ENCODE measurements at regions not wholly inside any gene's neighbourhood (a gene's known extent, or its start where the extent isn't known, plus 50 kb on each side); places are given as distances from the start of the nearest gene placed in this dataset.
"Not testable (repeated sequence)": the region's sequence is repeated elsewhere in the genome, so short reads cannot be mapped to it uniquely, and the experiment has no call there.

DNA sequence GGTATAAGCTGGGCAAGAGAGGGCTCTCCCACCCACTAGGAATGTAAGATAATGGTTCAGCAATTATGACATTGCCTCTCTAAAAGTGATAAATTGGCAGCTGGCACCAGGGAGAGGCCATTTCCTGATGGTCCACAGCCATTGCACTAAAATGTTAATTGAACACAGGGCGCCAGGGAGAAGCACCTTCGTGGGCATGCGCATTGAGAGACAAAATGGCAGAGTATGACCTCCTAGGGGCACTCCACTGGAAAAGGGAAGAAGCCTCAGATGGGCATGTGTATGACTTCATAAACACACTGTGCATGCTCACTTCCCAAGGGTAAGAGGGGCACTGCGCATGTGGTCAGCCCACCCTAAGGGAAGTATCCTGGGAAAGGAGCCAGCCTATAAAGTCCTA lies 419.2 kb downstream of the AGTPBP1 start:
- no peak for DNase-seq

DNA sequence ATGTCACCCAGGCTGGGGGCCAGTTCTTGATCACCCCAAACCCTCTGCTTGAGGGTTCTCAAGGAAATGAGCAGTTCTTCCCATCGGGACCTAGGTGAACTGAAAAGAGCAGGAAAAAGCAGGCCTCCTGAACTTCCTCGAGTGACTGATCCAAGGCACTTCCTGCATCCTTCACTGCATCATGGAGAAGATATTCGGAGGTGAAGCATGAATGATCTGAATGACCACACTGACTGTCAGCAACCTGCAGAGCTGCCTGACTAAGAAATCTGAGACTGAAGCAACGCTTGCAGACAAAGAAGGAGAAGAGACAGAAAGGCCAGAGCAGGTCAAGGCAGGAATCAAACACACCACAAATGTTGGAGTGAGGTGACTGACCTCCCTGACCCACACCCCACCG lies 420.2 kb downstream of the AGTPBP1 start:
- DNase-seq, result no peak

DNA sequence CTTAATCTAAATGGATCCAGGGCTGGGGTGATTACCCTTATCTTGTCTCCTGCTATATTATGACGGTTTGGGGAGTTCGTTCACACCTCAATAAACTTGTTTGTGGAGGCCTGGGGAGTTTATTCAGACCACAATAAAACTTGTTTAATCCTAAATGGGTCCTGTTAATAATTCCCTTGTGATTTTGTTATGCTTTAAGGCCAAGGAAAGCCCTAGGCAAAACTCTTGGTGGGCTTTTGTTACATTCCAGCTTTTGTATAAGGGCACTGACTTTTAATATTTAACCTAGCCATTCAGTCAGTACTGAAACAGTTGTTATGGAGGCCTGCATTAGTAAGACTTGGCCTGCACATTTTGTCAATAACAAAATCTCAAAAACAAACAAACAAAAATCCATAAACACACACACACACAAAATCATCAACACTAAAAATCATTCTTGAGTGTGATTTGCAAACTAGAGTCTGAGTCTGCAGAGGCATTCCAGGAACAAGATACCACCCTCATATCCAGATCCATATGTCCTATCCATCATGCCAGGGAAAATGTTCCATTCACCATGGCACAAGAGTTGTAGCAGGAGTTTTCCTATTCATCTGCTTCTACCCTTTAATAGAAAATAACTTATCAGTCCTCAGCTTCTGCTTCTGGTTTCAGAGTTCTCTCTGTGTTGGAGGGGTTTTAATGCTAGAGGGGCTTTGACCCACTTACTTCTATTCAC lies 421.7 kb downstream of the AGTPBP1 start:
- no peak for DNase-seq

DNA sequence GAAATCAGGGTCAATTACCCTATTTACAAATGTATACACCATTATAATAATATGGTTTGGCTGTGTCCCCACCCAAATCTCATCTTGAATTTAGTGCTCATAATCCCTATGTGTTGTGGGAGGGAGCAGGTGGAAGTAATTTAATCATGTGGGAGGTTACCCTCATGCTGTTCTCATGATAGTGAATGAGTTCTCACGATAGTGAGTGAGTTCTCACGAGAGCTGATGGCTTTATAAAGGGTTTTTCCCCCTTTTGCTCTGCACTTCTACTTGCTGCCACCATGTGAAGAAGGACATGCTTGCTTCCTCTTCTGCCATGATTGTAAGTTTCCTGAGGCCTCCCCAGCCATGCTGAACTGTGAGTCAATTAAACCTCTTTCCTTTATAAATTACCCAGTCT lies 426.2 kb downstream of the AGTPBP1 start:
- not testable (repeated sequence) for DNase-seq

DNA sequence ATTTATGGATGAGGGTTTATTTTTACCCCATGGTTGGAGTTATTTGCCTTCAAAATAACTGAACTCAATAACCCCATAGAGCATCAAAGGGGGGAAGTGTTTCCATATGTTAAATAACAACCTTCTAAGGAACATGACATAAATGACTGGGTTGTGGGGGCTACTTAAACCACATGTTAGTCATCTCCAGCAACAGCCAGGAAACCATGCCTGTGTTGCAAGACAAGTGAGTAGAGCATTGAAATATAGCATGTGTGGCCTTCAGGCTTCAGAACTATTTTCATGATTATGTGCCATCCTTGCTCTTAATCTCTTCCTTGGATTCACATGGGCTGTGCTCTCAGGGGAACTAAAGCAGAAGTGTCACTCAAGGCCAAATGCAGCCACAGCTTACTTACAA lies 431.2 kb downstream of the AGTPBP1 start:
- DNase-seq, result no peak

DNA sequence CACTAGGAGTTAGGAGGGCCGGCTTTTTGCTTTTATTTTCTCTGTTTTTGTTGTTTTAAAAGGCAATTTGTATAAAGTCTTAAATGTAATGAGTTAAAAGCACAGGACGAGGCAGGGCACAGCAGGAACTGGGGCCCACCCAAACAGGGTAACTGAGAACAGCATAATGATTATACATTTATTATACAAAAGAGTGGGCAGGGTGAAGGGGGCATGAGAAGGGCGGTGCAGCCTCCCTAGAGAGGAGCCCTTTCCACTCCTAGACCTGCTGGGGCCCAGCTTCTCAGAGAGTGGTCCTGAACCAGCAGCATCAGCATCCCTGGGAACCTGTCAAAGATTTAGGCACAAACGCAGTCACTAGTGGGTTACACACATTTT lies 438.0 kb downstream of the AGTPBP1 start:
- DNase-seq, result no peak

DNA sequence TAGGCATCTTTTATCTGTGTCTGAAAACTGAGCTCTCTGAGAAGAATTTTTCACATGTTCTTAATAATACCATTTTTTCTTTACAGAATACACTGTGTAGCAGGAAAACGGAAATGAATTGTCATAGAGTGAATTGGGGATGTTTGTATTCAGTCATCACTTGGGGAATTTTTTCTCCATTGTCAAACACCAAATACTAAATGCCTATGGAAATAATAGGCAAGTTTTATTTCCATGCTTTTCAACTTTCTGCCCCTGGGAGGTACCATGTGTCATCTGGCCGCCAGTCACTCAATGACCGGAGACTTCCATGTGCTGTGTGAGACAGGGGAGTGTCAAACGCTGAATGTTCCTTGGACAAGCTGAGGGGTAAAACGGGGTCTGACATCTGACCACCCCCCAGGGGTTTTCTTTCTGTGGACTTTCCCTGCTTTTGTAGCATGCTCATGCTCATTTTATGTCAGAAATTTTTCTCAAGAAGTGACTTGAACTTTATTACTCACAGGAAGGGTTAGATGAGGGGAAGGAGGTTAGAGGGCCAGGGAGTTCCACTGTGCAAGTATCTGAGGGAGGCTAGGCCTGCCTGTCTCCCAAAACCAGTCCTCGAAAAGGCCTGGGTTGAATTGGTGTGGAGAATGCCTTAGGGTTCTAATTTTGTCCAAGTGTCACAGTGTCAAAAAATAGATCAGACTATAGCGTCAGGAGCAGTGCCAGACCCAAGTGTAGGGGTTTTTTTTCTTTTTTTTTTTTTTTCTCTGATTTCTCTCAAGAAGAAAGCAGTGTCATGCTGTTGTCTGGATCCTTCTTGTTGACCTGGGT lies 438.6 kb downstream of the AGTPBP1 start:
- DNase-seq, result no peak

DNA sequence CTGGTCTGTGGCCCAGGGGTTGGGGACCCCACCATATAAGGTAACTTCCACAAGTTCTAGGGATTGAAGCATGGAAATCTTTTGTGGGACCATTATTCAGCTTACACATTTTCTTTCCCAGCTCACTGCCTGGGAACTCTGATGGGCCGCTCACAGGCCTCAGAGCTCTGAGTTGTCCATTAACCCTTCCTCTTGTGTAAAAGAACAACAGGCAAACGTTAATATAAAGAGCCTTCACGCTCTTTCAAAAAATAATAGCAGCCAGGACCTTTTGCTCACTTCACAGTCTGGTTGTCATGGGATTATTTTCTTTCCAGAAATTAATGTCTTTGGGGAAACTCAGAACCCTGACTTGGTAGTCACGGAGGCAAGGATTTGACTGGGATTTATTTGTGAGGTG lies 443.3 kb downstream of the AGTPBP1 start:
- DNase-seq, result no peak

DNA sequence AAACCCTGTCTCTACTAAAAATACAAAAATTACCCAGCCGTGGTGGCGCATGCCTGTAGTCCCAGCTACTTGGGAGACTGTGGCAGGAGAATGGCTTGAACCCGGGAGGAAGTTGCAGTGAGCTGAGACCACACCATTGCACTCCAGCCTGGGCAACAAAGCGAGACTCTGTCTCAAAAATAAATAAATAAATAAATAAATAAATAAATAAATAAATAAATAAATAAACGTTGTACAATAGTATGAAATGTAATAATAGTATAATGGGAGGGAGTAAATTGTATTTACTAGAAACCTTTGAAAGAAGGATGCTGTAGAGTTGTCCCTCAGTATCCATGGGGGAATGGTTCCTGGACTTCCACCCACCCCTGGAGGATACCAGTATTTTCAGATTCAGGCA lies 446.5 kb downstream of the AGTPBP1 start:
- DNase-seq, result not testable (repeated sequence)

DNA sequence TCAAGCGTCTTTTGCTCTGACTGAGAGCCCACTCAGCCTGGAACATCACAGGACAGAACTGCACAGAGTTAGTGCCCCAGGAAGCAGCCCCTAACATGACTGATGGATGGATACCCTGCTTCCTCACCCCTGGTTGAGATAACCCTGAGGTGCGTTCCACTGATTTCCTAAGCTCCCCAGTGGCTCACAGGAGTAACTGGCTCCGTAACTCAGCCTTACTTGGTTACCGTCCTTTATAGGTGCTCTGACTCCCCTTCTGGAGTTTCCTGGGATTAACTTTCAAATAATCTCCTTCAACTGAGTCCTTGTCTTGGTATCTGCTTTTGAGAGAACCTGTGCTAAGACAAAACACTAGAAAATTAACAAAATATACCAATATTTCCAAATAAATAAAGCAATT lies 449.5 kb downstream of the AGTPBP1 start:
- DNase-seq, result no peak

DNA sequence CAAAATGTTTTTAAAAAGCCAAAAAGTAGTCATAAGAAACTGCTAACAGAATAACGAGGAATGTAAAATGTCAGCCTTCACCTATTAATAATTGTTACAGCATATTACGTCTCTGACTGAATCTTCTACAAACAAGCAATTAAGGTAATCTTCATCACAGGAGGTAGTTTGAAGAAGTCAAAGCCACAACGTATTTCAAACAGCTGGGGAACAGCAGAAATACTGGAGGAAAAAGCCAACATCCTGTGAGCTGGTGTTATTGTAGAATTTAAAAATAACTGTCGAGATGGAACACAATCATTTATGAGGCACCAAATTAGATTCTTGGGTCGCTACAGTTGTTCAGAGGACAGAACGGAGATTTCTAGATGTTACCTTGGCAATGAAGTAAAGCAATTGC lies 450.5 kb downstream of the AGTPBP1 start:
- DNase-seq, result no peak

DNA sequence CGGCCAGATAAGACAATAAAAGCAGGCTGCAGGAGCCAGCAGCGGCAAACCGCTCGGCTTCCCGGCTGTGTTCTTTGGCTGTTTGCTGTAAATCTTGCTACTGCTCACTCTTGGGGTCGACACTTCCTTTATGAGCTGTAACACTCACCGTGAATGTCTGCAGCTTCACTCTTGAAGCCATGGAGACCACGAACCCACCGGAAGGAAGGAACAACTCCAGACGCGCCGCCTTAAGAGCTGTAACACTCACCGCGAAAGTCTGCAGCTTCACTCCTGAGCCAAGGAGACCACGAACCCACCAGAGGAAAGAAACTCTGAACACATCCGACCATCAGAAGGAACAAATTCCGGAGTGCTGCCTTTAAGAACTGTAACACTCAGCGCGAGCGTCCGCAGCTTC lies 451.7 kb downstream of the AGTPBP1 start:
- DNase-seq, result peak; percentile 60

DNA sequence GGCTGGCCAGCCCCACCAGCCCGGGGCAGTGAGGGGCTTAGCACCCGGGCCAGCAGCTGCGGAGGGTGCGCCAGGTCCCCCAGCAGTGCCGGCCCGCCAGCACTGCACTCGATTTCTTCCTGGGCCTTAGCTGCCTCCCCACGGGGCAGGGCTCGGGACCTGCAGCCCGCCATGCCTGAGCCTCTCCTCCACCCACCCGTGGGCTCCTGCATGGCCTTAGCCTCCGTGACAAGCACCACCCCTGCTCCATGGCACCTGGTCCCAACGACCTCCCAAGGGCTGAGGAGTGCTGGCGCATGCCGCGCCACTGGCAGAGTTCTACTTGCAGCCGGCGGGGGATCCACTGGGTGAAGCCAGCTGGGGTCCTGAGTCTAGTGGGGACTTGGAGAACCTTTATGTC lies 452.6 kb downstream of the AGTPBP1 start:
- DNase-seq, result no peak

DNA sequence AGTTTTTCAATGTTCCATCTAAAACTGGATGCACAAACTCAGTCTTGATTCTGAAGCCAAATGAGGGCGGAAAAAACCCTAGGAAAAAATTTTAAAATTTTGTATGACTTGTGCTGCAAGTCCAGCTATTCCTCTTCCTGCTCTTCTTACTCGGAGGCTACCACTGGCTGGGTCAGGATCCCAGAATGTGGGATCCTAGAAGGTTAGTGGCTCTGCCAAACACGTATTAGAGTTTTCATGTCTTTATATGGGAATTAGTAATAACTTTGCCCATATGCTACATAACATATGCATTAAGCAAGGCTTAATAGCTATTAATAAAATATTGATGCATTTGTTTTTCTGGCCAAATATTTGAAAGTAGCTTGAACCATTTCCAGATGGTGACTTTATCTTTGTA lies 458.3 kb downstream of the AGTPBP1 start:
- no peak for DNase-seq

DNA sequence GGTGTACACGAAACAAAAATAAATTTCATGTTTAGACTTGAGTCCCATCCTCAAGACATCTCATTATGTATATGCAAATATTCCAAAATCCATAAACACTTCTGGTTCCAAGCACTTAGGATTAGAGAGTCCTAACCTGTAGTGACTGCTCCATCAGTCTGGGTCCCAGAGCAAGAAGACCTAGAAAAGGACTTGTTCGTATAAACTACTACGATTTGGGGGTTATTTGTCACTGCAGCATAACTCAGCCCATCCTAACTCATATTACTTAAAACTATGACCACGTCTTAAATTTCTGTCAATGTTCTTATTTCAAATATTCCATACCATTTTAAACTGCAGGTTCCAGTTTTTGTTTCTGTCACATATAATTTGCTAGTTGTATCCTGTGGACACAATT lies 463.0 kb downstream of the AGTPBP1 start:
- DNase-seq, result no peak

DNA sequence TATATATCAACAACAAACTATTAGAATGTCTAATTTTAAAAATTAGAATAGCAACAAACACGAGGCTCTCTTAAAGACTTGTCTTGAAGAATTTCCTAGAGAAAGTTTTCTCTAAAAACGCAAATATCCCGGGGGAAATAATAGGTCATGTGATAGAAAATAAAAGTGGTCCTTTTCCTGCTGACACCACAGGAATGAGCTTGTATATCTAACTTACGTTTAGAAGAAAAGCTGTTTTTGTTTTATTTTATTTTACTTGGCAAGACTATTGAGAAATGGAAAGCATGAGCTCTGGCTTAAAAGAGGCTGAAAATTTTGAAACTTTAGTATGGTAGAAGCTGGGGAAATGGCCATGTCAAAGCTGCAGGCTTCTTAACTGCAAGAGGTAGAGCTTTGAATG lies 465.0 kb downstream of the AGTPBP1 start:
- DNase-seq, result no peak

DNA sequence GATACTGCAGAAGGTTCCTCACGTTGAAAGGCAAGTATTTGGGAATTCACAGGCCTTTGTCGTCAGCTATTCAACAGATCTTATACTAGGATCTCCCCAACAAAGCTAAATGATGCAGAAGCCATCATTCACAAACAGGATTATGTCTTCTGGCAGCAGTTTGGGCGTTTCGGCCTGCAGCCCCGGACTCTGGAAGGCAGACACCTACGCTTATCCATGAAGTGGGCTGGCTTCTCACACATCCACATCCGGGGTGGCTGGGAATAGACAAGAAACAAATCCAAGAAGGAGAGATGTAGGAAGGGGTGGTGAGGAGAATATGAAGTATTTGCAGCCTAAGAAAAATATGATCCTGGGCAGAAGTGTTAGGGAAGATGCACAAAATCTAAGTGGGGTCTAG lies 471.9 kb downstream of the AGTPBP1 start:
- no peak for DNase-seq

DNA sequence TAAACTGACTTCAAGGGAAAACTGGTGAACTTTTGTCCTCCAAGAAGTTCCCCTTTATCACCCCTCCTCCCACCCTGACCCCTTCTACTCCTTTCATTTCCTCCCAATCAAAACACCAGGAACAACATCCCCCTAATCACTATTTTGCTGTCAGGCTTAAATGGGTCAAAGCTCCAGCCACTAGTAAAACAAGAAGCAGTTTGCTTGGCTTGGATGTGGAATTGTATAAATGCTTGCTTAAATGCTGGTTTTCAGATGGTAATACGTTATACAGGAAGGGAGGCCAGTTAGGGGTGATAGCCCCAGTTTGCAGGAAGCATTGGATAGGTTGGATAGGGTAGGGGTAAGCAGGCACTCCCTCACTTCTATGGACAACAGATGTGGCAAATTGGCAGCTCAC lies 473.6 kb downstream of the AGTPBP1 start:
- DNase-seq, result no peak

DNA sequence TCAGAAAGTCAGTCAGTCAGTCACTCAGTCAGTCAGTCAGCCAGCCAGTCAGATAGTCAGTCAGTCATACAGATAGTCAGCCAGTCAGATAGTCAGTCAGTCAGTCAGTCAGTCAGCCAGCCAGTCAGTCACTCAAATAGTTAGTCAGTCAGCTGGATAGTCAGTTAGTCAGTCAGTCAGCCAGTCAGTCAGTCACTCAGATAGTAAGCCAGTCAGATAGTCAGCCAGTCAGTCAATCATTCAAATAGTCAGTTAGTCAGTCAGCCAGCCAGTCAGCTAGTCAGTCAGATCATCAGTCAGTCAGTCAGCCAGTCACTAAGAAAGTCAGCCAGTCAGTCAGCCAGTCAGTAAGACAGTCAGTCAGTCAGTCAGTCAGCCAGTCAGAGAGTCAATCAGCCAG lies 477.1 kb downstream of the AGTPBP1 start:
- no peak for DNase-seq

DNA sequence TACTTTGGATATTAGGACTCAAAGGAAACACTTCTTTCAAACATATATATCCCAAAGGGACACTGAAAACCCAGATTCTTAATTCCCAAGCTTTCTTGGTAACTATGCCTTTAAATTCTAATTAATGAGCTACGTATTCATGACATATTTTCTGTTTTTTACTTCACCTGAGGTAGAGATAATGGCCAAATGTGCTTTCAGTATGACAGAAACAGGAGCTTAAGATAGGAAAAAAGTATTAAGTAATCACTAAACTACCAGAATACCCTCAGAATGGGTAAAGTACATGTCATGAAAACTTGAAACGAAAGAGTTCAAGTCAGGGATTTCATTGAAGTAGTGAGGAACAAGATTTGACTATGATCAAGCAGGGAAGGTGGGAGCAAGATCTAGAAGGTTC lies 478.5 kb downstream of the AGTPBP1 start:
- DNase-seq, result no peak

DNA sequence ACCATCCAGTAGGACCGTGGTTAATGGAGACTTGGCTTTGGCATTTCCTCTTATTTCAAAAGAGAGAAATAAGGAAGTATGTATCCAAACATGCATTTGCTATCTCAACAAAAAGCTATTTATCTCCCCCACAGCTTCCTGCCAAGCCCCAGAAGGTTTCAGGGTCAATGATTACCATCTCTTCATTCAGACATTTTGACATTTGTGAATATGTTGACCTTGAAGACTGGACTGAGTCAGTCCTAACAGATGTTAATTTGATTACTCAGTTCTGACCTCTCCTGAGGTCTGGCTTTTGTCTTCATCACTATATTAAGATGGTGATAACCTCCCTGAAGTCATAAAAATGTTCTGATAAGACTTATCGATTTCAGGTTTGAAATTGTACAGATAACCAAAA lies 479.4 kb downstream of the AGTPBP1 start:
- DNase-seq, result no peak

DNA sequence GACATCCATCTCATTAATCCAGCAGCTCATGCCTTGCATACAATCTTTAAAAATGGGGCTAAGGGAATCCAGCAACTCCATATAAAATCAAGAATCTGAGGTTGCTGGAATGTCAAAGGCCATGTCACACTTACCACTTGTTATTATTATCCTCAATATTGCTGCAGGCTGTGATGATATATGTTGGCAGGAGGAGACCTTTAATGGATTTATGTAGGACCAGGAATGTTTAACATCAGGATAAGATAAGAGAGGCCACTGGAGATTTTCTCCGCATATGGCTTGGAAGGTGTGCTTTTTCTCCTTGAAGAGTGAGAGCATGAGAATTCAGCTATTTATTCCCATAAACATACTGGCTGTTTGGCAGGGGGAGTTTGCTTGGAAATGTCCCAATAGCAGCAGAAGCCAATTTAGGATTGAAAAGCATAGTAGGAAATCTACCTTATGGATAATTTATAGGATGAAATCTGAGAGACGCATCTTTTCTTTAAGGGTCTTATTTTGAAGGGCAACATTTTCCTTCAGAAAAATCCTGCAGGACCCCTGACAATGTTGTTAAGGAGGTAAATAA lies 481.4 kb downstream of the AGTPBP1 start:
- DNase-seq, result no peak

DNA sequence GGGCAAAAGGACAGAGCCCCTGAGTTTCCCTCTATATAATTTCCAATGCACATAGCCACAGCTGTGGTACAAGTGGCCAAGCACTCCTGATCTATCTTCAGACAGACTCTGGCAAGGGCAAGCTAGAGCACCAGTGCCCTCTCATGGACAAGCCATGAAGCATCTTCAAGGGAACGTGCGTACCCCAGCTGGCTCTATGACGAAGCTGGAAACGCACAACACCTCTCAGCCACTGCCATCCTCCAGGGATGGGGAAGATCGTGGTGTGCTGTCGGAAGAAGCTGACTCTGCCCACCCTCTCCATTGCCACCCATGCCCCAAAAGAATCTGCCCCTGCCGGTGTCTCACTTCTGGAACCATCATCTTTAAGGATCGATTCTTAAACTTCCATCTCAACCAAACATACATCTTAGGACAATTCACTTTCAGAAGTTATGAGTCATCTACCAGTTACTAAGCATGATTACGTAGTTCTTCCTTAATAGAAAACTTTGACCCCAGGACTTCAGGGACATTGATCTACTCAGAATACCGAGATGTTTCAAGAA lies 482.9 kb downstream of the AGTPBP1 start:
- DNase-seq, result no peak

DNA sequence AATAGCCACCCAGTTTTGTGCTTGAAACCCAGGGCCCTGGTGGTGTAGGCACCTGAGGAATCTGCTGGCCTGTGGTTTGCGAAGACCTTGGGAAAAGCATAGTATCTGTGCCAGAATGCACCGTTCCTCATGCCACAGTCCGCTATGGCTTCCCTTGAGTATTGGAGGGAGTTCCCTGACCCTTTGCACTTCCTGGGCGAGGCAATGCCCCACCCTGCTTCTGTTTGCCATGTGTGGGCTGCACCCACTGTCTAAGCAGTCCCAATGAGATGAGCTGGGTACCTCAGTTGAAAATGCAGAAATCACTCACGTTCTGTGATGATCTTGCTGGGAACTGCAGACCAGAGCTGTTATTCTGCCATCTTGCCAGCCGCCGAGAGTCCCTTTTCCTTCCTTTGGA lies 483.5 kb downstream of the AGTPBP1 start:
- DNase-seq, result no peak
